NOMO-1 treated with dmso at 0.1 percent for 144 hours (cell line): ENCODE measurements at regions not wholly inside any gene's neighbourhood (a gene's known extent, or its start where the extent isn't known, plus 50 kb on each side); places are given as distances from the start of the nearest gene placed in this dataset.
A peak's percentile ranks its signal among the peaks of the same experiment; 100 is the strongest.
"Not testable (repeated sequence)": the region's sequence is repeated elsewhere in the genome, so short reads cannot be mapped to it uniquely, and the experiment has no call there.

Source experiments
- DNase-seq: peaks from one replicate; lab custom pipeline; 2025; ENCODE audit not compliant: unreplicated experiment; lab: John Stamatoyannopoulos, UW

DNA sequence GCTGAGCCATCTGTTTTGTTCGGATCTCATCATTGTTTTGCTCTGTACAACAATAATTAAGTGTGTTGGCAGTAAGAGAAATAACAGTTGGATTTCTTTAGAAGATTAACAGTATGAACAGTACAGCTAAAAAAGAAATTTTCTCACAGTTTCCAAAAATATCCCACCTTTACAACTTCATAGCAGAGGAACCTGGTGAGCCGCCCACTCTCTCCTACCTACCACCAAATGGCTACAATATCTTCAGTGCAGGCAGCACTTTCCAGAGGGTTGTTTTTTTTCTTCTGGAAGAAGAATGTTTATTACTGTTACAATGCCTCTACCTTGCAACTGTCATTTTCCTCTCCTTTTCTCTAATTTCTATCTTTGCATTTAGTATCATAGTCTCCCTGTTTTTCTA, 1577.5 kb upstream of the PRR20A start:
- no peak for DNase-seq

- DNase-seq = peak; percentile 50
These were observed 1574.4 kb upstream of the PRR20A start for GRCh38 chr13:55566334-55566733.

GRCh38 chr13:55566779-55567178, 1573.9 kb upstream of the PRR20A start:
- no peak for DNase-seq

- DNase-seq = no peak
These were observed 1572.7 kb upstream of the PRR20A start for GRCh38 chr13:55567721-55568625.

DNA sequence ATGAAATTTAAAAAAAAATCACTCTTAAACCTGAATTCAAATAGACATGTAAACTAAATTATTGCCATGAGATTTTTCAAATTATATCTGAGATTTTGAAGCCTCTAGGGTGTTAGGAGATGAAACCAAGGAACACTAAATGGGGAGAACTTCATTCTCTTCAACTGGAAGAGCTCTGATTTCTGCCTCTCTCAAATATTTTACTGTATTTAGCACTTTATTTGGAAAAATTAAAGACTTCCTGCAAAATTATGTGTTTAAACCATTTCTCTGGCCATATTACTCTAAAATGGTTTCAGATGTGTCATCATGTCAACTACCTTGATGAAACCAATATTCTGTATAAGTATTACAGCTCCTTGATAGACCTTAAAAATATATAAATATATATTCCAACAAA, 1571.6 kb upstream of the PRR20A start:
- no peak for DNase-seq

GRCh38 chr13:55569514-55569913, 1571.2 kb upstream of the PRR20A start:
- DNase-seq = no peak

GRCh38 chr13:55570371-55570770, 1570.3 kb upstream of the PRR20A start:
- no peak for DNase-seq

GRCh38 chr13:55571237-55571867, 1569.4 kb upstream of the PRR20A start:
- no peak for DNase-seq

GRCh38 chr13:55572408-55572807, 1568.3 kb upstream of the PRR20A start:
- DNase-seq = no peak

GRCh38 chr13:55572862-55573261, 1567.9 kb upstream of the PRR20A start:
- DNase-seq = no peak

DNA sequence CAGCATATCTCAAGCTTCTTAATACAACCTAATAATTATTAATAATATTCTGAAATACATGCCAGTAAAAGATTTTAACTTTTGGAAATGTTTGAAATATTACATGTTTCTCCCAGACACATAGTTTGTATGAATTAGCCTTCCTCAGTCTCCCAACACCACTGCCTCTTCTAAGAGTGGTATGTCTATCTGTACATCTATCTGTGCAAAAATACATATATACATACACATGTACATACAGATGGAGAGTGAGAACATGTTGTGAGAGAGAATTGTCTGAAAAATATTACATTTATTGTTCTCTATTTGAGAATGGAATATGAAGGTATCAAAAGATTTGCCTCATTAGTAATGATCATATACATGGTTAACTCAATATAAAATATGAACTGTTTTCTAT, 1567.2 kb upstream of the PRR20A start:
- DNase-seq = no peak

GRCh38 chr13:55576389-55576788, 1564.3 kb upstream of the PRR20A start:
- no peak for DNase-seq

- no peak for DNase-seq
These were observed 1563.5 kb upstream of the PRR20A start for GRCh38 chr13:55577082-55577846.

- DNase-seq = no peak
These were observed 1562.9 kb upstream of the PRR20A start for GRCh38 chr13:55577847-55578210.

GRCh38 chr13:55582294-55582693, 1558.4 kb upstream of the PRR20A start:
- not testable (repeated sequence) for DNase-seq

DNA sequence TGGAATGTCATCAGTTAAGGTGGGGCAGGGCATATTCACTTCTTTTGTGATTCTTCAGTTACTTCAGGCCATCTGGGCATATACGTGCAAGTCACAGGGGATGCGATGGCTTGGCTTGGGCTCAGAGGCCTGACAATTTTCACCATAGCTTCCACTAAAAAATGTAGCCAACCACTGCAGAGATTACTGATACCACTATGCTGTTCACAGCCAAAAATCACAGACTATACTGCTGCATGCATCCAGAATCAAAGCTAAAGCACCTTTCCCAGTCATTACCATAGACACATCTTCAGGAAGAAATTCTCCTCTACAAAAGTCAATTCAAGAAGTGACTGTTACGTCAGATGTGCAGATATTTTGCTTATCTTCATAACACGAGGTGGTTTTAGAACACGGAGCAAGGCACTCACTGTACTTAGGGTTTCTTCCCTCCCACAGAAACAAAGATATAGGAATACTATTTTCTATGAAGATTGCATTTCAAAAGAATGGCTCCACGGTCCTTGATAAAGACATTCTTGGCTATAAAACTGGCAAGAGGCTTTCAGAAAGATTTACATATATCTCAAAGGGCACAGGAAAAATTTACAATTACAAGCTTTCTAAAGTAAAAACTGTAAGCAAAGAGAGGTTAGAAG, 1556.6 kb upstream of the PRR20A start:
- DNase-seq = no peak

GRCh38 chr13:55602784-55603183, 1537.9 kb upstream of the PRR20A start:
- DNase-seq = no peak

DNA sequence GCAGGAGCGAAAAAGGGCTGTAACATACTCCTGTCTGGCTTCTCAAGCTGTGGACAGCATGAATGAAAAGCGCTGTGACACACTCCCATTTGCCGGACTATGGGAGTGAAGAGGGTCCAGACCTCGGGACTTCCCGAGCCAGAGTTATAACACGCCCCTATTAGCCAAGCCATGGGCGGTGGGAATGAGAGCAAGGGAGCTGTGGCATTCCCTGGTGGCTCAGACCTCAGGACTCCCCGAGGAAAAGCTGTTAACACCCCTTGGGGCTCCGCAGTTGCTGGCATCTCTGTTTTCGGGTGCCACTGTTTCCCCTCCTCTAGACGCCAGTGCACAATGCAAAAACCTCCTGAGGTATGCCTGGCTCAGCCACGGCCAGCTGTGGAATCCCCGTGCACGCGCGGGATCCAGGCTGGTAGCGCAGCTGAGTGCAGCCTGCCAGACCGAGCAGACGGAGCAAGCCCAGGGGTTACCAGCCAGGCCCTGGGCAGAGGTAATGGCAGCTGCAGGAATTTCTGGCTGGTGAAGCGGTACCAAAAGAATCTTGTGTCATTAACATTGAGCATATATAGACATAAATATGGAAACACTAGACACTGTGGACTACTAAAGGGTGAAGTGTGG, 1534.6 kb upstream of the PRR20A start:
- DNase-seq = no peak

- no peak for DNase-seq
These were observed 1527.1 kb upstream of the PRR20A start for GRCh38 chr13:55613429-55614187.

DNA sequence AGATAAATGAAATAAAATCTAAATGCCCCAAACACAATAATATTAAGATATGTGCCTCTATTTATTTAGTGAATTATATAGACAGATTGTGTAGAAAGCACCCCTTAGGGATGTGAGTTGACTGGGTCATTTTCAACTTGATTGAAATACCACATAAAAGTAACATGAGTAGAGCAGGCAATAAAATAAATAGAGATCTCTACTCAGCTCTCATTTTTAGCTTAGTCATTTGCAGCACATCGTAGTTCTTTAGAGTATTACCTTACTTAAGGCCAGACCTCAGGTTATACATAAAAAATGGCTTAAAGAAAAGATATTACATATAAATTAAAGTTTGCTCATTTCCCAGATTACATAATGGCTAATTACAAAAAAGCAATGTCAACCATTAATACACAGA, 1525.6 kb upstream of the PRR20A start:
- no peak for DNase-seq
